ENCODE measurements at regions not wholly inside any gene's neighbourhood (a gene's known extent, or its start where the extent isn't known, plus 50 kb on each side); places are given as distances from the start of the nearest gene placed in this dataset.

DNA sequence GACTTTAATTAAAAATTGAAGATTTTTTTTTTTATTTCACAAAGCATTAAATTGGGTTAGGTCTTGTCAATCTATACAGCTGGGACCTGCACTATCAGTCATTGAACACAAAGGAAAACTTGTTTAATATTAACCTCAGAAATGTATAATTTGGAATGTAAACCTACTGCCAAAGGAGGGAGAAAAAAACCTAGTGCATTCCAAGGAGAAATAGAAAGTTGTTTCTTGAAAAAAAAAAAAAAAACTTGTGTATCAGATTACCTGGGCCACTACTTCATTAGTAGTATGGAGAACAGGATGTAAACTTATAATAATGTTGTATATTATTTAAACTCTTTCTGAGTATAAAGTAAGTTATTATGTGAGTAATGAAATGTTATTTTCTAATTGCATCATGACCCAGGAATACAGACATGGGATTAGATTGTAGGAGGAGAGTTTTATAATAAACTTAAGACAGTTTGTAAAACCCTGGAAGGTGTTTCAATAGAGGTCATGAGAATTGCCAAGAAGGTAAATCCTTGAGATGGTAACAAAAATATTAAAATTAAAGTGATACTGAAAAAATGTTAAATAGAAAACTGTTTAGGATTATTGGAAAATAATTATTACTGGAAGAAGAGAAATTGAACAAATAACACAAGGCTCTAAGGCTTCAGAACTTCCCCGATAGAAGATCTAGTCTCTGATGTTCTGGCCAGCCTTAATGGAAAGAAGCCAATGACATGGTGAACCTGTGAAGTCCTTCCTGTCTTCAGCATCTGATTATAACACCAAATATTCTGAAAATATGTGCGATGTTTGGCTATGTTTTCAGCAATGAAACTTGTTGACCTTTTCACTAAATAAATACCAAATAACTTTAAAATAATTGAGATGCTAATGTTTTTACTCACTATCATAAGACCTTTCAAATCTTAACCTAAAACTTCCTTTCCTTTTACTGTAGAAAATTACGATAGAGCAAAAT lies 412.8 kb upstream of the LYPLAL1 start:
- Histone ChIP-seq H3K9me3 (ENCODE audit: control insufficient read depth in 1 of 2, insufficient read depth in 1 of 2, low read depth in 1 of 2, low read length in 2 of 2) (no peaks in the 10 kb centered on the region), H4K20me1 (ENCODE audit: insufficient read depth) (no peaks in the 10 kb centered on the region), H3K4me1 (ENCODE audit: control insufficient read depth in 1 of 2, insufficient read depth in 2 of 2, low read length in 2 of 2) (no peaks in the 10 kb centered on the region), H3K9me2 (ENCODE audit: insufficient read depth) (no peaks in the 10 kb centered on the region), H3K27ac (ENCODE audit: low read depth, low read length) (no peak overlapping the region), H3K4me2 (ENCODE audit: low read length) (no peak overlapping the region), H3K79me2 (ENCODE audit: insufficient read depth, low read length) (no peaks in the 10 kb centered on the region), H3K27me3 (ENCODE audit: insufficient read depth, low read length) (no peaks in the 10 kb centered on the region), H3K9ac (ENCODE audit: low read length) (no peak overlapping the region), H3K36me3 (ENCODE audit: control insufficient read depth in 1 of 2, insufficient read depth in 2 of 2, low read length in 2 of 2) (no peaks in the 10 kb centered on the region), H2AFZ (ENCODE audit: low read depth, low read length, poor library complexity, severe bottlenecking) (peak overlapping the region; percentile 17), H3K4me3 (replicated peaks in 1 of 2; ENCODE audit: low read depth in 1 of 2, low read length in 2 of 2) (no peak overlapping the region)
- CTCF ChIA-PET, result no interaction called here
- no TSS peak for BruUV-seq (replicated peaks)
- intact Hi-C loops (cut with micrococcal nuclease), result no loop called here
- no peak for ATAC-seq
- POLR2A ChIA-PET, result no interaction called here
- RAD21 ChIA-PET (ENCODE audit: low non-redundant PET in 1 of 2, low total read pairs in 2 of 2, uncharacterized antibody in 2 of 2, unreplicated experiment in 2 of 2), result interaction anchor here in 1 of 2 experiments (0.7 kb wide), 1 partner anchor 80 kb away, joined by 4 read pairs; no protein-coding TSS in a partner anchor
- no peak for DNase-seq (ENCODE audit: low read depth, low spot score)
- no peak for TF ChIP-seq SRF (IDR thresholded peaks at IDR 0.05; ENCODE audit: low read depth)
- TF ChIP-seq FOSL1 (IDR thresholded peaks at IDR 0.05; ENCODE audit: low read depth), result no peak
- TF ChIP-seq RAD21 (IDR thresholded peaks at IDR 0.05; ENCODE audit: low read depth), result no peak
- no peak for TF ChIP-seq POLR2A (IDR thresholded peaks at IDR 0.05; ENCODE audit: borderline replicate concordance, extremely low read depth, insufficient read depth, insufficient read length)
- TF ChIP-seq, protein P1, sequence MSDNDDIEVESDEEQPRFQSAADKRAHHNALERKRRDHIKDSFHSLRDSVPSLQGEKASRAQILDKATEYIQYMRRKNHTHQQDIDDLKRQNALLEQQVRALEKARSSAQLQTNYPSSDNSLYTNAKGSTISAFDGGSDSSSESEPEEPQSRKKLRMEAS (IDR thresholded peaks at IDR 0.05), result no peak
- TF ChIP-seq, protein P2, sequence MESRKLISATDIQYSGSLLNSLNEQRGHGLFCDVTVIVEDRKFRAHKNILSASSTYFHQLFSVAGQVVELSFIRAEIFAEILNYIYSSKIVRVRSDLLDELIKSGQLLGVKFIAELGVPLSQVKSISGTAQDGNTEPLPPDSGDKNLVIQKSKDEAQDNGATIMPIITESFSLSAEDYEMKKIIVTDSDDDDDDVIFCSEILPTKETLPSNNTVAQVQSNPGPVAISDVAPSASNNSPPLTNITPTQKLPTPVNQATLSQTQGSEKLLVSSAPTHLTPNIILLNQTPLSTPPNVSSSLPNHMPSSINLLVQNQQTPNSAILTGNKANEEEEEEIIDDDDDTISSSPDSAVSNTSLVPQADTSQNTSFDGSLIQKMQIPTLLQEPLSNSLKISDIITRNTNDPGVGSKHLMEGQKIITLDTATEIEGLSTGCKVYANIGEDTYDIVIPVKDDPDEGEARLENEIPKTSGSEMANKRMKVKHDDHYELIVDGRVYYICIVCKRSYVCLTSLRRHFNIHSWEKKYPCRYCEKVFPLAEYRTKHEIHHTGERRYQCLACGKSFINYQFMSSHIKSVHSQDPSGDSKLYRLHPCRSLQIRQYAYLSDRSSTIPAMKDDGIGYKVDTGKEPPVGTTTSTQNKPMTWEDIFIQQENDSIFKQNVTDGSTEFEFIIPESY (IDR thresholded peaks at IDR 0.05; ENCODE audit: extremely low read depth, insufficient replicate concordance, low read length), result no peak
- TF ChIP-seq, protein P3, sequence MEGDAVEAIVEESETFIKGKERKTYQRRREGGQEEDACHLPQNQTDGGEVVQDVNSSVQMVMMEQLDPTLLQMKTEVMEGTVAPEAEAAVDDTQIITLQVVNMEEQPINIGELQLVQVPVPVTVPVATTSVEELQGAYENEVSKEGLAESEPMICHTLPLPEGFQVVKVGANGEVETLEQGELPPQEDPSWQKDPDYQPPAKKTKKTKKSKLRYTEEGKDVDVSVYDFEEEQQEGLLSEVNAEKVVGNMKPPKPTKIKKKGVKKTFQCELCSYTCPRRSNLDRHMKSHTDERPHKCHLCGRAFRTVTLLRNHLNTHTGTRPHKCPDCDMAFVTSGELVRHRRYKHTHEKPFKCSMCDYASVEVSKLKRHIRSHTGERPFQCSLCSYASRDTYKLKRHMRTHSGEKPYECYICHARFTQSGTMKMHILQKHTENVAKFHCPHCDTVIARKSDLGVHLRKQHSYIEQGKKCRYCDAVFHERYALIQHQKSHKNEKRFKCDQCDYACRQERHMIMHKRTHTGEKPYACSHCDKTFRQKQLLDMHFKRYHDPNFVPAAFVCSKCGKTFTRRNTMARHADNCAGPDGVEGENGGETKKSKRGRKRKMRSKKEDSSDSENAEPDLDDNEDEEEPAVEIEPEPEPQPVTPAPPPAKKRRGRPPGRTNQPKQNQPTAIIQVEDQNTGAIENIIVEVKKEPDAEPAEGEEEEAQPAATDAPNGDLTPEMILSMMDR (IDR thresholded peaks at IDR 0.05 in 2 of 3, conservative IDR thresholded peaks at IDR 0.05 in 1 of 3; ENCODE audit: borderline replicate concordance in 1 of 3, insufficient read depth in 1 of 3, low read depth in 2 of 3, low read length in 2 of 3), result no peak
- no peak for TF ChIP-seq YY1 (IDR thresholded peaks at IDR 0.05; ENCODE audit: extremely low read depth, insufficient replicate concordance, low read depth, low read length)
- TF ChIP-seq, protein P4, sequence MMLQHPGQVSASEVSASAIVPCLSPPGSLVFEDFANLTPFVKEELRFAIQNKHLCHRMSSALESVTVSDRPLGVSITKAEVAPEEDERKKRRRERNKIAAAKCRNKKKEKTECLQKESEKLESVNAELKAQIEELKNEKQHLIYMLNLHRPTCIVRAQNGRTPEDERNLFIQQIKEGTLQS (IDR thresholded peaks at IDR 0.05), result no peak
- TF ChIP-seq ZNF274 (IDR thresholded peaks at IDR 0.05; ENCODE audit: low read depth, low read length), result no peak
- no peak for TF ChIP-seq JUND (IDR thresholded peaks at IDR 0.05)
- TF ChIP-seq EZH2phosphoT487 (IDR thresholded peaks at IDR 0.05; ENCODE audit: borderline replicate concordance), result no peak
- no peak for TF ChIP-seq CBX3 (IDR thresholded peaks at IDR 0.05; ENCODE audit: low read depth)
- TF ChIP-seq, protein P5, sequence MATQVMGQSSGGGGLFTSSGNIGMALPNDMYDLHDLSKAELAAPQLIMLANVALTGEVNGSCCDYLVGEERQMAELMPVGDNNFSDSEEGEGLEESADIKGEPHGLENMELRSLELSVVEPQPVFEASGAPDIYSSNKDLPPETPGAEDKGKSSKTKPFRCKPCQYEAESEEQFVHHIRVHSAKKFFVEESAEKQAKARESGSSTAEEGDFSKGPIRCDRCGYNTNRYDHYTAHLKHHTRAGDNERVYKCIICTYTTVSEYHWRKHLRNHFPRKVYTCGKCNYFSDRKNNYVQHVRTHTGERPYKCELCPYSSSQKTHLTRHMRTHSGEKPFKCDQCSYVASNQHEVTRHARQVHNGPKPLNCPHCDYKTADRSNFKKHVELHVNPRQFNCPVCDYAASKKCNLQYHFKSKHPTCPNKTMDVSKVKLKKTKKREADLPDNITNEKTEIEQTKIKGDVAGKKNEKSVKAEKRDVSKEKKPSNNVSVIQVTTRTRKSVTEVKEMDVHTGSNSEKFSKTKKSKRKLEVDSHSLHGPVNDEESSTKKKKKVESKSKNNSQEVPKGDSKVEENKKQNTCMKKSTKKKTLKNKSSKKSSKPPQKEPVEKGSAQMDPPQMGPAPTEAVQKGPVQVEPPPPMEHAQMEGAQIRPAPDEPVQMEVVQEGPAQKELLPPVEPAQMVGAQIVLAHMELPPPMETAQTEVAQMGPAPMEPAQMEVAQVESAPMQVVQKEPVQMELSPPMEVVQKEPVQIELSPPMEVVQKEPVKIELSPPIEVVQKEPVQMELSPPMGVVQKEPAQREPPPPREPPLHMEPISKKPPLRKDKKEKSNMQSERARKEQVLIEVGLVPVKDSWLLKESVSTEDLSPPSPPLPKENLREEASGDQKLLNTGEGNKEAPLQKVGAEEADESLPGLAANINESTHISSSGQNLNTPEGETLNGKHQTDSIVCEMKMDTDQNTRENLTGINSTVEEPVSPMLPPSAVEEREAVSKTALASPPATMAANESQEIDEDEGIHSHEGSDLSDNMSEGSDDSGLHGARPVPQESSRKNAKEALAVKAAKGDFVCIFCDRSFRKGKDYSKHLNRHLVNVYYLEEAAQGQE (IDR thresholded peaks at IDR 0.05; ENCODE audit: low read depth), result no peak
- no peak for TF ChIP-seq CEBPB (IDR thresholded peaks at IDR 0.05; ENCODE audit: low read depth)
- TF ChIP-seq EGR1 (IDR thresholded peaks at IDR 0.05; ENCODE audit: low read depth), result no peak
- no peak for TF ChIP-seq POLR2AphosphoS5 (IDR thresholded peaks at IDR 0.05; ENCODE audit: low read depth, low read length)
- no peak for TF ChIP-seq TCF7L2 (IDR thresholded peaks at IDR 0.05; ENCODE audit: borderline replicate concordance, extremely low read depth, insufficient read depth, insufficient read length)
